ENCODE measurements at regions not wholly inside any gene's neighbourhood (a gene's known extent, or its start where the extent isn't known, plus 50 kb on each side); places are given as distances from the start of the nearest gene placed in this dataset.

- no peak overlapping the region for H3K27ac ChIP-seq
- DNase-seq, result no peak
- no peak for TF ChIP-seq CTCF (IDR thresholded peaks at IDR 0.05)
- TF ChIP-seq POLR2A (IDR thresholded peaks at IDR 0.05), result no peak
- H3K9me3 ChIP-seq, result no peaks in the 10 kb centered on the region
- WGBS (ENCODE audit: insufficient coverage, low coverage, low lambda C conversion rate, missing lambda C conversion rate), result 42% methylated on average over 2 of the region's 2 CpGs
- H3K4me1 ChIP-seq, result no peaks in the 10 kb centered on the region
- no peak overlapping the region for H3K4me3 ChIP-seq
- no peaks in the 10 kb centered on the region for H3K36me3 ChIP-seq
- H3K27me3 ChIP-seq, result no peaks in the 10 kb centered on the region
- intact Hi-C loops (cut with DNase I), result no loop called here
- no peak for ATAC-seq
Measured at GRCh38 chr5:121624035-121624434, 227.6 kb upstream of the FTMT start.

DNA sequence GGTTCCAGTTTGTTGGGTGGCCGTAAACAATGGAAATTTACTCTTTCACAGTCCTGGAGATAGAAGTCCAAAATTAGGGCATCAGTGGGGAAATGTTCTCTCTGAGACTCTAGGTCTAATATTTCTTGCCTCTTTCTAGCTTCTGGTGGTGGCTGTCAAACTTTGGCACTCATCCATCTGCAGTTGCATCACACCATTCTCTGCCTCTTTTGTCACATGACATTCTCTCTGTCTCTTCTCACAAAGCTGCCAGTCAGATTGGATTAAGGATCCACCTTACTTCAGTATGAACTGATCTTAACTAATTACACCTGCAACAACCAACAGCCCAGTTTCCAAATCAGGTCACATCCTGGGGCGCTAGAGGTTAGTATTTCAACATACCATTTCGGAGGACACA, 222.9 kb upstream of the FTMT start:
- ATAC-seq (no peak), DNase-seq (no peak)
- Histone ChIP-seq H3K4me3 (no peak overlapping the region), H3K27me3 (no peaks in the 10 kb centered on the region), H3K9me3 (no peaks in the 10 kb centered on the region), H3K27ac (no peak overlapping the region), H3K36me3 (no peaks in the 10 kb centered on the region), H3K4me1 (no peaks in the 10 kb centered on the region)
- intact Hi-C loops (cut with DNase I), result no loop called here
- TF ChIP-seq POLR2A (IDR thresholded peaks at IDR 0.05) (no peak), CTCF (IDR thresholded peaks at IDR 0.05) (no peak)
- WGBS (ENCODE audit: insufficient coverage, low coverage, low lambda C conversion rate, missing lambda C conversion rate), result 35% methylated on average over 3 of the region's 3 CpGs

- 8% methylated on average over 5 of the region's 5 CpGs for WGBS (ENCODE audit: insufficient coverage, low coverage, low lambda C conversion rate, missing lambda C conversion rate)
- Histone ChIP-seq H3K4me1 (no peaks in the 10 kb centered on the region), H3K9me3 (no peaks in the 10 kb centered on the region), H3K4me3 (no peak overlapping the region), H3K27ac (no peak overlapping the region), H3K27me3 (no peaks in the 10 kb centered on the region), H3K36me3 (no peaks in the 10 kb centered on the region)
- ATAC-seq (no peak), DNase-seq (no peak)
- intact Hi-C loops (cut with DNase I), result no loop called here
- TF ChIP-seq POLR2A (IDR thresholded peaks at IDR 0.05), result no peak
- TF ChIP-seq CTCF (IDR thresholded peaks at IDR 0.05), result no peak
Measured at GRCh38 chr5:121630402-121630801, 221.3 kb upstream of the FTMT start.

GRCh38 chr5:121634946-121635345, 216.7 kb upstream of the FTMT start:
- H3K4me1 ChIP-seq, result no peaks in the 10 kb centered on the region
- H3K27ac ChIP-seq, result no peak overlapping the region
- H3K36me3 ChIP-seq, result no peaks in the 10 kb centered on the region
- no peak for ATAC-seq
- TF ChIP-seq CTCF (IDR thresholded peaks at IDR 0.05) (no peak), POLR2A (IDR thresholded peaks at IDR 0.05) (no peak)
- intact Hi-C loops (cut with DNase I), result no loop called here
- WGBS (ENCODE audit: insufficient coverage, low coverage, low lambda C conversion rate, missing lambda C conversion rate), result 59% methylated on average over 2 of the region's 2 CpGs
- no peak overlapping the region for H3K4me3 ChIP-seq
- H3K9me3 ChIP-seq, result no peaks in the 10 kb centered on the region
- no peak for DNase-seq
- H3K27me3 ChIP-seq, result no peaks in the 10 kb centered on the region

DNA sequence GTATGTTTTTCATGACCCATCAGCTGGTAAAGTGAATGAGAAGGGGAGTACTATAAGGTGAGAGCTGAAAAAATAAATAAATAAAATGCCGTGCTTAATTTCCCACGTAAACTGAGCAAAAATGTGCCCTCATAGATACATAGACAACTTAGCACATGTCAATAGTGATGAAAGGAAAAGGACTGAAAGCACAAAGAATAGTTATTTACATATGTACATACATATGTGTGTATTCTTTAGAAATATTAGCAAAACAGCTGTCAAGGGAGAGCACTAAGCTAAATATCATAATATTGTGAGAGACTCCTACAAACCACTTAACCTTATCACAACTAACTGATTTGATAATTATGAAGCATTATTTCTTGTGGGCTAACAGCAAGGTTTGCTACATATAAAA, 213.6 kb upstream of the FTMT start:
- no peak for DNase-seq
- H3K9me3 ChIP-seq, result no peaks in the 10 kb centered on the region
- H3K4me1 ChIP-seq, result no peaks in the 10 kb centered on the region
- H3K27me3 ChIP-seq, result no peaks in the 10 kb centered on the region
- no peaks in the 10 kb centered on the region for H3K36me3 ChIP-seq
- TF ChIP-seq POLR2A (IDR thresholded peaks at IDR 0.05), result no peak
- TF ChIP-seq CTCF (IDR thresholded peaks at IDR 0.05), result no peak
- H3K4me3 ChIP-seq, result no peak overlapping the region
- WGBS (ENCODE audit: insufficient coverage, low coverage, low lambda C conversion rate, missing lambda C conversion rate), result 72% methylated on average over 2 of the region's 2 CpGs
- no peak for ATAC-seq
- no peak overlapping the region for H3K27ac ChIP-seq
- intact Hi-C loops (cut with DNase I), result no loop called here
